Fibroblast of lung (primary cell): ENCODE measurements at regions not wholly inside any gene's neighbourhood (a gene's known extent, or its start where the extent isn't known, plus 50 kb on each side); places are given as distances from the start of the nearest gene placed in this dataset.
"Not testable (repeated sequence)": the region's sequence is repeated elsewhere in the genome, so short reads cannot be mapped to it uniquely, and the experiment has no call there.

Source experiments
- CTCF ChIP-seq, 2 donors: IDR thresholded peaks in 1 of 2; conservative IDR thresholded peaks in 1 of 2; 1 replicate in 1 of 2; 2 replicates in 1 of 2; pipeline ENCODE4 v1.5.1; 2011 to 2012; ENCODE audit warnings: low read length in 2 of 2, control low read depth in 1 of 2, inconsistent platforms in 1 of 2, low read depth in 1 of 2, mild to moderate bottlenecking in 1 of 2
- EZH2 ChIP-seq: IDR thresholded peaks from 2 replicates; pipeline ENCODE4 v1.5.1; 2012; ENCODE audit warnings: low read length, control low read depth, mild to moderate bottlenecking; ENCODE audit errors: missing control alignments

GRCh38 chr12:54125708-54126028 is 63.1 kb downstream of the SMUG1 start:
- TF ChIP-seq CTCF (conservative IDR thresholded peaks at IDR 0.05 in 1 of 2, IDR thresholded peaks at IDR 0.05 in 1 of 2; ENCODE audit: low read depth in 1 of 2, low read length in 2 of 2); EZH2: not testable (repeated sequence)
